ENCODE measurements at regions not wholly inside any gene's neighbourhood (a gene's known extent, or its start where the extent isn't known, plus 50 kb on each side); places are given as distances from the start of the nearest gene placed in this dataset.

- Histone ChIP-seq H3K27ac (ENCODE audit: low read length) (no peak overlapping the region), H2AFZ (ENCODE audit: low read length) (no peak overlapping the region), H3K9ac (ENCODE audit: low read length) (no peak overlapping the region), H3K79me2 (ENCODE audit: low read length) (no peaks in the 10 kb centered on the region), H3K9me3 (ENCODE audit: low read length) (no peaks in the 10 kb centered on the region), H3K27me3 (ENCODE audit: low read length) (no peaks in the 10 kb centered on the region), H3K4me1 (ENCODE audit: insufficient read depth, low read length) (no peaks in the 10 kb centered on the region), H3K4me3 (ENCODE audit: low read length) (no peak overlapping the region), H3K36me3 (ENCODE audit: low read depth, low read length) (no peaks in the 10 kb centered on the region), H3K4me2 (ENCODE audit: low read length) (no peak overlapping the region), H3F3A (ENCODE audit: low read length, unreplicated experiment) (no peaks in the 10 kb centered on the region), H4K20me1 (ENCODE audit: low read length) (no peaks in the 10 kb centered on the region), H3K9me2 (replicated peaks; ENCODE audit: low read length) (no peaks in the 10 kb centered on the region)
- ChIA-PET POLR2A (ENCODE audit: unreplicated experiment) (no interaction called here), CTCF (no interaction called here)
- no peak for TF ChIP-seq EZH2 (IDR thresholded peaks at IDR 0.05; ENCODE audit: low read length, unreplicated experiment)
- no peak for TF ChIP-seq EZH2phosphoT487 (IDR thresholded peaks at IDR 0.05; ENCODE audit: borderline replicate concordance, low read length)
- TF ChIP-seq CTCF (conservative IDR thresholded peaks at IDR 0.05; ENCODE audit: low read depth, low read length), result no peak
- DNase-seq, result no peak
- no peak for ATAC-seq
- no TSS peak for BruUV-seq (replicated peaks)
- intact Hi-C loops (cut with micrococcal nuclease), result no loop called here
Observed at GRCh38 chr18:45525301-45525700, 90.0 kb upstream of the SLC14A2 start.

DNA sequence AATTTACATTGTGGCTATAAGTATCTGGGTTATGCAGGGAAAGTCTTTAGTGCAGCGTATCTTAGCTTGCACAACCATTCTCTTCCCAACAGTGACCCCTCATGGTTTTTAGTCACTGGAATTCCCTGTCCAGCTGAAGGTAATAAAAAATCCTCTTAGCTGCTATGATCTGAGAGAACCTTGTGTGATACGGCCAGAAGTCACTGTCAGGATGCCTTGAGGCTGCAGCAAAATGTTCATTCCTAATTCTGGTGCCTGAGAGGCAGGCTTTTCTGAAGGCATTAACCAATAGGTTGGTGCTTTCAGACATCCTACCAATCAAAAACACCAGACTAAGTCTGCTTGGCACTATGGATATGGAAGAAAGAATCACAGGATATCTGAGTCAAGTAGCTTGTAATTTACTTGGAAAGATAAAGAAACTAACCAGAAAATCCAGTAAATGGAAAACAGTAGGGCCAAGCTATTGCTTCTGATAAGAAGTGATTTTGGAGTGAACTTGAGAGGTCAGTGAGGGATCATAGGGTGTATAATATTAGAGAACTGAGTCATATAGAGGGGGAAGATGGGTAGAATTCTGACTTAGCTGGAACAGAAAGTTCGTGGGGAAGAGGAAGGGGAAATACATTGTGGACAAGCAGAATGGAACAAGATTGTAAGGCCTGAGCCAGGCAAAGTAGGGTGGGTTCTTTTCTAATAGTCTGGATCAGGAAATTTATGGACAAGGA lies 89.0 kb upstream of the SLC14A2 start:
- POLR2A ChIA-PET (ENCODE audit: unreplicated experiment), result no interaction called here
- H3K4me3 ChIP-seq (ENCODE audit: low read length), result no peak overlapping the region
- H3K9me3 ChIP-seq (ENCODE audit: low read length), result no peaks in the 10 kb centered on the region
- no peak overlapping the region for H3K4me2 ChIP-seq (ENCODE audit: low read length)
- no peak overlapping the region for H3K9ac ChIP-seq (ENCODE audit: low read length)
- H3K9me2 ChIP-seq (replicated peaks; ENCODE audit: low read length), result no peaks in the 10 kb centered on the region
- ATAC-seq (no peak), DNase-seq (no peak)
- no peak overlapping the region for H3K27ac ChIP-seq (ENCODE audit: low read length)
- no peak overlapping the region for H2AFZ ChIP-seq (ENCODE audit: low read length)
- H3K27me3 ChIP-seq (ENCODE audit: low read length), result no peaks in the 10 kb centered on the region
- no peaks in the 10 kb centered on the region for H3K79me2 ChIP-seq (ENCODE audit: low read length)
- H3K36me3 ChIP-seq (ENCODE audit: low read depth, low read length), result no peaks in the 10 kb centered on the region
- CTCF ChIA-PET, result no interaction called here
- intact Hi-C loops (cut with micrococcal nuclease), result no loop called here
- no TSS peak for BruUV-seq (replicated peaks)
- no peaks in the 10 kb centered on the region for H3K4me1 ChIP-seq (ENCODE audit: insufficient read depth, low read length)
- H3F3A ChIP-seq (ENCODE audit: low read length, unreplicated experiment), result no peaks in the 10 kb centered on the region
- no peaks in the 10 kb centered on the region for H4K20me1 ChIP-seq (ENCODE audit: low read length)
- no peak for TF ChIP-seq EZH2 (IDR thresholded peaks at IDR 0.05; ENCODE audit: low read length, unreplicated experiment)
- TF ChIP-seq EZH2phosphoT487 (IDR thresholded peaks at IDR 0.05; ENCODE audit: borderline replicate concordance, low read length), result no peak
- no peak for TF ChIP-seq CTCF (conservative IDR thresholded peaks at IDR 0.05; ENCODE audit: low read depth, low read length)

- Histone ChIP-seq H3K9ac (ENCODE audit: low read length) (no peak overlapping the region), H4K20me1 (ENCODE audit: low read length) (no peaks in the 10 kb centered on the region), H3K36me3 (ENCODE audit: low read depth, low read length) (no peaks in the 10 kb centered on the region), H3K4me2 (ENCODE audit: low read length) (no peak overlapping the region), H3K4me1 (ENCODE audit: insufficient read depth, low read length) (no peaks in the 10 kb centered on the region), H3K4me3 (ENCODE audit: low read length) (no peak overlapping the region), H2AFZ (ENCODE audit: low read length) (no peak overlapping the region), H3K9me2 (replicated peaks; ENCODE audit: low read length) (no peaks in the 10 kb centered on the region), H3F3A (ENCODE audit: low read length, unreplicated experiment) (no peaks in the 10 kb centered on the region), H3K27me3 (ENCODE audit: low read length) (no peaks in the 10 kb centered on the region), H3K79me2 (ENCODE audit: low read length) (no peaks in the 10 kb centered on the region), H3K9me3 (ENCODE audit: low read length) (no peaks in the 10 kb centered on the region), H3K27ac (ENCODE audit: low read length) (no peak overlapping the region)
- ChIA-PET CTCF (no interaction called here), POLR2A (ENCODE audit: unreplicated experiment) (no interaction called here)
- TF ChIP-seq EZH2 (IDR thresholded peaks at IDR 0.05; ENCODE audit: low read length, unreplicated experiment) (no peak), EZH2phosphoT487 (IDR thresholded peaks at IDR 0.05; ENCODE audit: borderline replicate concordance, low read length) (no peak), CTCF (conservative IDR thresholded peaks at IDR 0.05; ENCODE audit: low read depth, low read length) (no peak)
- no TSS peak for BruUV-seq (replicated peaks)
- ATAC-seq (no peak), DNase-seq (no peak)
- intact Hi-C loops (cut with micrococcal nuclease), result no loop called here
Observed at GRCh38 chr18:45527891-45528290, 87.4 kb upstream of the SLC14A2 start.

All from PC-3 (cell line).